Heart right ventricle (tissue), 16 donors: ENCODE measurements at regions not wholly inside any gene's neighbourhood (a gene's known extent, or its start where the extent isn't known, plus 50 kb on each side); places are given as distances from the start of the nearest gene placed in this dataset.
A peak's percentile ranks its signal among the peaks of the same experiment; 100 is the strongest.

Experiments used
- ATAC-seq, 8 donors: fragments of 200-7000 bp; cut with Tn5 transposase; one replicate each; pipeline ENCODE4 v1.9.1; 2020; ENCODE audit warnings: mild to moderate bottlenecking in 8 of 8, moderate library complexity in 8 of 8, moderate number of reproducible peaks in 1 of 8
- DNase-seq, 2 donors: peaks; one replicate each; pipeline ENCODE4 v3.0.0-alpha.2; 2020
- H3K27ac ChIP-seq, 10 donors: fragments of 200-600 bp; sonication (generic) in 2 of 10; one replicate each; pipeline versions ENCODE4 v1.5.0 to v1.8.0; 2020 to 2022; ENCODE audit warnings: mild to moderate bottlenecking in 3 of 10
- H3K27me3 ChIP-seq, 7 donors: fragments of 200-600 bp; one replicate each; pipeline ENCODE4 v1.8.0; 2021 to 2022; ENCODE audit warnings: mild to moderate bottlenecking in 2 of 7
- H3K36me3 ChIP-seq, 9 donors: fragments of 200-600 bp; sonication (generic) in 1 of 9; one replicate each; pipeline versions ENCODE4 v1.5.0 to v1.8.0; 2020 to 2022; ENCODE audit warnings: mild to moderate bottlenecking in 2 of 9
- H3K4me1 ChIP-seq, 9 donors: fragments of 200-600 bp; sonication (generic) in 1 of 9; one replicate each; pipeline versions ENCODE4 v1.5.0 to v1.8.0; 2020 to 2022; ENCODE audit warnings: mild to moderate bottlenecking in 4 of 9
- H3K4me3 ChIP-seq, 10 donors: fragments of 200-600 bp; sonication (generic) in 2 of 10; one replicate each; pipeline versions ENCODE4 v1.5.0 to v1.8.0; 2020 to 2022; ENCODE audit warnings: mild to moderate bottlenecking in 7 of 10, moderate library complexity in 2 of 10
- H3K9me3 ChIP-seq, 11 donors: fragments of 200-600 bp in 10 of 11; sonication (generic) in 2 of 11; one replicate each; pipeline versions ENCODE4 v1.5.0 to v1.8.0; 2013 to 2022; ENCODE audit warnings: mild to moderate bottlenecking in 2 of 11, control low read depth in 1 of 11, moderate library complexity in 1 of 11
- CTCF ChIP-seq, 9 donors: fragments of 200-600 bp; sonication (generic) in 2 of 9; IDR thresholded peaks; one replicate each; pipeline versions ENCODE4 v1.5.0 to v1.8.0; 2021 to 2022; ENCODE audit warnings: antibody characterized with exemption in 9 of 9, mild to moderate bottlenecking in 5 of 9, moderate library complexity in 1 of 9
- WGBS, 2 donors: extraction: QIAGEN DNeasy Blood & Tissue Kit; methylation state at CpG; one replicate each; pipeline ENCODE4 v1.1.7; 2013; ENCODE audit warnings: inconsistent platforms in 1 of 2; 5-methylcytosine and 5-hydroxymethylcytosine counted together
- intact Hi-C, 10 donors: fragments of 100-400 bp; cut with DNase I; formaldehyde crosslinking; loops; one replicate each; pipeline versions ENCODE4 v1.11.1 to v1.14.2; 2022
- donor health status: Arrhythmogenic right ventricular cardiomyopathy.
- donor health status: ischemic (EF 13 %, LVEDD 7.1; RV severe dilation, severe dysfunction).
- donor health status: healthy with polysubstance abuse.
- donor health status: DM: no; HTN: yes; CAD: no.
- donor health status: DM: no; HTN: no; CAD: no.
- donor health status: ischemic (EF 25% LVEDD 6.9; RV normal size, moderate dysfunction).
- donor health status: ischemic (EF 25% LVEDD 5.7; RV mildly dilated, moderate dysfunction).
- donor health status: healthy.
- donor health status: DM: yes; HTN: yes; CAD: no.
- donor health status: Ischemic cardiomyopathy.
- donor health status: ischemic (EF 35%, LVEDD 5.7; RV mildly dilated, moderate dysfunction).
- donor health status: nonischemic (EF 11% LVEDD 7.7; RV severe dilation, severe dysfunction).
- donor health status: DM: yes; HTN: yes; CAD: no.
- donor health status: PGD.
- donor health status: ischemic (EF 29% LVEDD 5.4; RV normal size, mild dysfunction).
- donor health status: nonischemic (EF 23%, LVEDD 6.1; RV moderate dilation, normal function).

GRCh38 chr12:88931598-88931997 is 351.3 kb upstream of the KITLG start:
- Histone ChIP-seq H3K36me3 (no peaks in the 10 kb centered on the region), H3K9me3 (no peaks in the 10 kb centered on the region), H3K4me1 (no peaks in the 10 kb centered on the region), H3K27ac (no peak overlapping the region), H3K4me3 (no peak overlapping the region), H3K27me3 (no peaks in the 10 kb centered on the region)
- DNase-seq (no peak), ATAC-seq (no peak)
- WGBS, 2 donors, result 78 to 81% methylated on average over 3 of the region's 3 CpGs
- no peak for TF ChIP-seq CTCF (IDR thresholded peaks at IDR 0.05)
- intact Hi-C loops, result no loop called here

GRCh38 chr12:88925454-88925853 is 345.2 kb upstream of the KITLG start:
- Histone ChIP-seq H3K4me1 (peaks cover 0 to 11% (median 0%) of the 10 kb centered on the region in 9 donors), H3K9me3 (no peaks in the 10 kb centered on the region), H3K4me3 (no peak overlapping the region), H3K27me3 (no peaks in the 10 kb centered on the region), H3K27ac (peak overlapping the region in 1 of 10 donors; percentile 9), H3K36me3 (no peaks in the 10 kb centered on the region)
- intact Hi-C loops, result no loop called here
- TF ChIP-seq CTCF (IDR thresholded peaks at IDR 0.05), result no peak
- no peak for ATAC-seq
- no peak for DNase-seq

DNA sequence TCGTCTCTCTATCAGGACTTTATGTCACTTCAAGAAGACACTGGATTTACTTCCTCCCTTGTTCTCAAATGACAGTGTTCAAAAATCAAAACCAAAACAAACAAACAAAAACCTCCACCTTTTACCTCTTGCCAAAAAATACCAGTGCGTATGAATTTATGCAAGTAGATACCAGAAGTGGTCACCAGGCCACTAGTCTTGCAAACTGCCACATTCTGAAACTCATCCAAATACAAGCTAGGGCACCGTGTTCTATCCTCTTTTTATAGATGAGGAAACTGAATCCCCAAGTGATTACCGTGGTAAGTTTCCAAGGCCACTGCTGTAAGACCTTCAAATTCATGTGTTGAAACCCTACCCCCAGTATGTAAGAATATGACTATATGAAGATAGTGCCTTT is 343.9 kb upstream of the KITLG start:
- Histone ChIP-seq H3K27ac (no peak overlapping the region), H3K36me3 (no peaks in the 10 kb centered on the region), H3K4me3 (no peak overlapping the region), H3K27me3 (no peaks in the 10 kb centered on the region), H3K4me1 (peaks cover 0 to 11% (median 0%) of the 10 kb centered on the region in 9 donors), H3K9me3 (peaks cover 0 to 5% (median 0%) of the 10 kb centered on the region in 11 donors)
- intact Hi-C loops, result no loop called here
- TF ChIP-seq CTCF (IDR thresholded peaks at IDR 0.05), result no peak
- DNase-seq (no peak), ATAC-seq (no peak)
- WGBS, 2 donors, result 77% methylated on average over 4 of the region's 4 CpGs

DNA sequence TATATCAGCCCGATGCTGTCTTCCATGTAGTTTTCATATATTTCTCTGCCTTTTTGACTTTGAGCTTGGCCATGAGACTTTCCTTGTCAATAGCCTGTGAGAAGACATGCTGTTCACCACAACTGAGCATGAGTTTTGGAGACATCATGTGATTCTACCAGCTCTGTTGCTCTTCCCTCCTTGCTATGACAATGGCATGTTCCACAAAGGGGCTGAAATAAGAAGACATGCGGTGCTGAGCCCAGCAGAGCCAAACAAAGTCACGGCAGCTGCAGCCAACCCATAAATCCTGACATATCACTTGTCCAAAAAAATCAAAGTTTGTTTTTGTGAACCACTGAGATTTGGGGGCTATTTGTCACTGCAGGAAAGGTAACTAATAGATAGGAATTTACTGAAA is 343.4 kb upstream of the KITLG start:
- no peak overlapping the region for H3K4me3 ChIP-seq
- ATAC-seq (no peak), DNase-seq (no peak)
- no peak overlapping the region for H3K27ac ChIP-seq
- no peaks in the 10 kb centered on the region for H3K36me3 ChIP-seq
- TF ChIP-seq CTCF (IDR thresholded peaks at IDR 0.05), result no peak
- H3K9me3 ChIP-seq, result peaks cover 0 to 7% (median 0%) of the 10 kb centered on the region in 11 donors
- H3K27me3 ChIP-seq, result no peaks in the 10 kb centered on the region
- intact Hi-C loops, result no loop called here
- H3K4me1 ChIP-seq, result peaks cover 0 to 11% (median 0%) of the 10 kb centered on the region in 9 donors
- 93 to 94% methylated on average over 3 of the region's 3 CpGs for WGBS, 2 donors

- Histone ChIP-seq H3K4me3 (no peak overlapping the region), H3K9me3 (peaks cover 0 to 7% (median 0%) of the 10 kb centered on the region in 11 donors), H3K36me3 (no peaks in the 10 kb centered on the region), H3K4me1 (peaks cover 0 to 11% (median 0%) of the 10 kb centered on the region in 9 donors), H3K27ac (no peak overlapping the region), H3K27me3 (no peaks in the 10 kb centered on the region)
- DNase-seq (no peak), ATAC-seq (no peak)
- WGBS, 2 donors, result 84 to 86% methylated on average over 1 of the region's 1 CpG
- no peak for TF ChIP-seq CTCF (IDR thresholded peaks at IDR 0.05)
- intact Hi-C loops, result no loop called here
These were observed 342.5 kb upstream of the KITLG start for GRCh38 chr12:88922816-88923215.
